GM21390 (cell line): ENCODE measurements at regions not wholly inside any gene's neighbourhood (a gene's known extent, or its start where the extent isn't known, plus 50 kb on each side); places are given as distances from the start of the nearest gene placed in this dataset.
A peak's percentile ranks its signal among the peaks of the same experiment; 100 is the strongest.

ENCODE experiments used
- ATAC-seq: cut with Tn5 transposase; IDR thresholded peaks from one replicate; pipeline ENCODE4 v1.9.1; 2021; ENCODE audit not compliant: unreplicated experiment

GRCh38 chr14:96979611-96980074 is 182.5 kb downstream of the VRK1 start:
- no peak for ATAC-seq

GRCh38 chr14:96980835-96981234 is 183.7 kb downstream of the VRK1 start:
- ATAC-seq, result no peak

- ATAC-seq, result no peak
These were observed 189.3 kb downstream of the VRK1 start for GRCh38 chr14:96986256-96987085.

- ATAC-seq, result no peak
These were observed 189.9 kb downstream of the VRK1 start for GRCh38 chr14:96987086-96987474.

- ATAC-seq, result no peak
These were observed 190.6 kb downstream of the VRK1 start for GRCh38 chr14:96987771-96988170.

- no peak for ATAC-seq
These were observed 192.1 kb downstream of the VRK1 start for GRCh38 chr14:96989306-96989705.

- ATAC-seq, result no peak
These were observed 194.0 kb downstream of the VRK1 start for GRCh38 chr14:96991226-96991625.

GRCh38 chr14:96994999-96995398 is 197.8 kb downstream of the VRK1 start:
- ATAC-seq, result no peak

GRCh38 chr14:96997269-96997668 is 200.1 kb downstream of the VRK1 start:
- ATAC-seq, result no peak

- ATAC-seq, result no peak
These were observed 200.8 kb downstream of the VRK1 start for GRCh38 chr14:96997996-96998395.

DNA sequence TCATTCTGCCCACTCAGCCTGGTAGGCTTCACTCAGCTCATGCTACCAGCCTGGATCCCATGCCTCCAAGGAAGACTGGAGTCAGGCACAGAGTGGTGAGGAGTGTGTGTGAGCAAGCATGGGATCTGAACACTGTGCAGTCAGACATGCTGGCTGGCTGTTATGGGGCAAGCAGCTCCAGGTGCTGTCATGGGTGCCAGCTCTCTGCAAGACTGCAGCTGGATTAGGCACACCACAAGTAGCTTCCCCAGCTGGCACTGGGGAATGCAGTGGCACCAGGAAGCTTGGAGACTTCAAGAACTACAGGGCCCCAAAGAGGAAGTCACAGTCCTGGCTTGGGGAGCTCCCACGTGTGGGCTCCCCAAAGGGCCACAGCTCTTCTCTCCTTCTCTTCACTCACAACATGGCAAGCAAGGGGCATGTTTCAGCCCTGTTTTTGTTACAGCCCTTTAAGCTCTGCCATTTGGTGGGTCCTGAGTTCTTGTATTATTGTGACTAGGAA is 202.5 kb downstream of the VRK1 start:
- ATAC-seq, result no peak

DNA sequence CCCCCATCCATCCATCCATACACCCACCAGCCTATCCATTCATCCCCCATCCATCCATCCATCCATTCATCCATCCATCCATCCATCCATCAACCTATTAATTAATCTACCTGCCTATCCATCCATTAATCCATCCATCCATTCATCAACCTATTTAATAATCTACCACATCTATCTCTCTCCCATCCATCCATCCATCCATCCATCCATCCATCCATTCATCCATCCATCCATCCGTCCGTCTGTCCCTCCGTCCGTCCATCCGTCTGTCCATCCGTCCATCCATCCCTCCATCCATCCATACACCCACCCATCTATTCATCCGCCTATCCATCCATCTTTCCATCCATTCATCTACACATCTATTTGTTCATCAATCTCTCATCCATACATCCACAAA is 205.3 kb downstream of the VRK1 start:
- ATAC-seq, result no peak

DNA sequence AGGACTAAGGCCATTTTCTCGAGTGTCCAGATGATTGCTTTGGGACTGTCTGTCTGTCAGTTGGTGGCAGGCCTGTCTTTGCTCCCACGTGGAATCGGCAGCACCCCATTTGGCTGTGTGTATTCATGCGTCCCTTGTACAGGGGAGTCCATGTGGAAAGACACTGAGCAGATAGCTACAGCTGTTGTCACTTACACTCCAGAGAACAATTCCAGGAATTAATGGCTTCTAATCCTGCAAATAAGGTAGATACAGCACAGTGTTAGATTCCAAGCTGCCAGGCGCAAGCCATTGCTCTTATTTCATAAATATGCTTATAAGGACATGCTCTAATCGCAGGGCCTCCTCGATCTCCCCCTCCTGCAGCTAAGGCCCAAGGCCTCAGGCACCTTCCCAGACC is 208.8 kb downstream of the VRK1 start:
- no peak for ATAC-seq

DNA sequence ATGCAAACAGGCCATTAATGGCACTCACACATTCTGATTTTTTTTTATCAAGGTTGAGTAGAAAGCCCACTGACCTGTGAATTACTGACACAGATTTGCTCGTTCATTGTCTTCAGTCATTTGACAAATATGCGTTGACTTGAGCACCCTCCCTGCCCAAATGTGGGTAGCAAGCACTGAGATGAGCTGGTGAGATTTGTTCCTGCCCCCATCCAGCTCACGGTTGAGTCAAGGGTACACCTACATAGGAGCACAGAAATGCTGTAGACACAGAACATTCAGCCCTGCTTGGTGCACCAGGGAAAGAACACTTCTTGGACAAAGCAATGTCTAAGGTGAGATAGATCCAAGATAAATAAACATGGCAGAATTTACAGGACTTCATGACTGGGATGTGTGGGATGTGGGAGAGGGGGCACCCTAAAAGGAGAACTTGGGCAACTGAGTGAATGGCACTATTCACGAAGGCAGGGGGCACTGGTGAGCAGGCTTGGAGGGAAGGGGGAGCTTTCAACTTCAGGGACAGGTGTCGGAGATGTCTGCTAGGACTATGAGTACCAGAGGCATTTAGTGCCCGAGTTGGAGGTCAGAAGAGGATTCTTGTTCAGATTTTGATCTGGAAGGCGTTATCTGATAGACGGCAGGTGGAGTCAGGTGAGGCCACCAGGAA is 213.4 kb downstream of the VRK1 start:
- no peak for ATAC-seq

DNA sequence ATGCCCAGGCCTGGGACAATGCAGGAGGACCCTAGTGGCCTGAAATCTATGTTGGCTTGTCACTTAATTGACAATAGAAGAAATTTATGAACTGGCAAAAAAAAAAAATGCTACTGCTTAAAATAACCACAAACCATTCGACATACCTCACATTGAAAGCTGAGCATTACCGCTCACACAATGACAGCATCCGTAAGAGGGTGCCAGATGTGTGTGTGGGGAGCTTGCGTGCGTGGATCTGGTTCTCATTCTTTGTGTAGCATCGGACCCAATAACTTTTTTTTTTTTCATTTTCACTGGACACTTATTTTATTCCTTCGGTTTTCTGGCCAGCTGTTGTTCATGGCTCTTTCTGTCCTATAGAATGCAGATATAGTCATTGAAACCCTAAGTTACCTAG is 216.7 kb downstream of the VRK1 start:
- no peak for ATAC-seq

- no peak for ATAC-seq
These were observed 223.8 kb downstream of the VRK1 start for GRCh38 chr14:97021001-97021400.

DNA sequence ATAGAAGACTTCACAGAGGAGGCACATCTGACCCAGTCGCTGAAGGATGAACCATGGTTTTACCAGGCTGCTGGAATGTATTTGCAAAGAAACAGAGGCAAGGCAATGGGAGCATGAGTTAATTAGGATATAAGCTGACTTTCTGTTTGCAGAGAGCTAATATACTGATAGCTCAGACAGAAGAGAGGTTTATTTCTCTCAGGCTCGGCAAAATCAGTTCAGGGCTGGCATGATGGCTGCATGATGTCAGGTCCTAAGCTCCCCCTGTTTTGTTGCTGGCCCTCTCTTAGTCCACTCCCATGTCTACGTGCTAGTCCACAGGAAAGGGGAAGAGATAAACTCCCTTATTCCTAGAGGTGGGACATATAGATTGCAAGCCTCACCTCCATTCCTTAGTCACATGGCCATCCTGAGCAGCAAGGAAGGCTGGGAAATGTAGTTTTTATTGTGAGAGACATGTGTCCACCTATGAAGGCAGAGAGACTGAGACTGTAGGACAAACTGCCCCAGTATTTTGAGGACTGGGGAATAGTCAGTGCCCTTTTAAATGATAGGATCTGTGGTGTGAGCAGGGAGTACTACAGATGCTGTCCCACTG is 224.5 kb downstream of the VRK1 start:
- peak; percentile 60 for ATAC-seq

- ATAC-seq, result no peak
These were observed 225.6 kb downstream of the VRK1 start for GRCh38 chr14:97022741-97023140.

- ATAC-seq, result no peak
These were observed 226.7 kb downstream of the VRK1 start for GRCh38 chr14:97023871-97024270.

DNA sequence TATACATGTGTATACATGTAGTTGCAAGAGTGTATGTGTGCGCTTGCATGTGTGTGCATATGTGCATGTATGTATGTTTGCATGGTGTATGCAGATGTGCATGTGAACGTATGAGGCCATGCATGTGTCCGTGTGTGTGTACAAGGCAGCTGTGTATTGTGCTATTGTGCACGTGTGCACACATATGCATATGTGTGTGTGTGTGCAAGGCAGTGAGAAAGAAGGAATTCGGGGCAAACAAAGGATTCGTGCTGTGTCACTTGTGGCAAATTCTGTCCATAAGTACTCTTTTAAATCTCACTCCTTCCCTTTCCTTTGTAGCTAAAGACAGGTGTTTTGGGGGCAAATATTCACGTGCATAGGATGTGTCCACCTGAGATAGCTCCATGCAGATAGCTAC is 227.1 kb downstream of the VRK1 start:
- ATAC-seq, result no peak

GRCh38 chr14:97025722-97026121 is 228.5 kb downstream of the VRK1 start:
- ATAC-seq, result peak; percentile 56
